Neural cell (in vitro differentiated cells): ENCODE measurements at regions not wholly inside any gene's neighbourhood (a gene's known extent, or its start where the extent isn't known, plus 50 kb on each side); places are given as distances from the start of the nearest gene placed in this dataset.

Experiments used
- H2AFZ ChIP-seq: fragments of 200-600, 300-800 bp; sonication (generic), shearing (Covaris generic); 2 replicates; pipeline ENCODE4 v1.6.0; 2014; ENCODE audit warnings: low read depth, mild to moderate bottlenecking, antibody characterized with exemption, low read length, moderate library complexity
- H3F3A ChIP-seq: fragments of 200-600 bp; shearing (Covaris generic); 2 replicates; pipeline ENCODE4 v1.6.1; 2016; ENCODE audit warnings: mild to moderate bottlenecking, moderate library complexity, mixed read lengths, antibody characterized with exemption, low read length; ENCODE audit not compliant: insufficient read depth, poor library complexity, severe bottlenecking
- H3K27ac ChIP-seq: fragments of 200-600, 300-800 bp; sonication (generic), shearing (Covaris generic); 2 replicates; pipeline ENCODE4 v1.5.1; 2014; ENCODE audit warnings: mild to moderate bottlenecking, low read length, moderate library complexity
- H3K27me3 ChIP-seq: fragments of 300-800, 200-600 bp; sonication (generic), shearing (Covaris generic); 2 replicates; pipeline ENCODE4 v1.6.0; 2014; ENCODE audit warnings: mild to moderate bottlenecking, low read depth, low read length, moderate library complexity; ENCODE audit not compliant: insufficient read depth
- H3K36me3 ChIP-seq: fragments of 300-800, 200-600 bp; sonication (generic), shearing (Covaris generic); 2 replicates; pipeline ENCODE4 v1.5.1; 2014; ENCODE audit warnings: mild to moderate bottlenecking, antibody characterized with exemption, low read length, moderate library complexity; ENCODE audit not compliant: insufficient read depth
- H3K4me2 ChIP-seq: fragments of 300-800, 200-600 bp; sonication (generic), shearing (Covaris generic); 2 replicates; pipeline ENCODE4 v1.6.0; 2014; ENCODE audit warnings: mild to moderate bottlenecking, low read length
- H3K4me3 ChIP-seq: fragments of 300-800, 200-600 bp; sonication (generic), shearing (Covaris generic); 2 replicates; pipeline ENCODE4 v1.5.1; 2014; ENCODE audit warnings: mild to moderate bottlenecking, low read length, moderate library complexity
- H3K79me2 ChIP-seq: fragments of 200-600 bp; shearing (Covaris generic); replicated peaks from 2 replicates; pipeline ENCODE4 v1.6.0; 2014; ENCODE audit warnings: mild to moderate bottlenecking, low read length, moderate library complexity; ENCODE audit not compliant: insufficient read depth
- H3K9ac ChIP-seq: fragments of 300-800, 200-600 bp; sonication (generic), shearing (Covaris generic); 2 replicates; pipeline ENCODE4 v1.6.1; 2016; ENCODE audit warnings: mild to moderate bottlenecking, low read length, mixed read lengths
- H3K9me2 ChIP-seq: fragments of 200-600 bp; shearing (Covaris generic); 2 replicates; pipeline ENCODE4 v1.6.1; 2016; ENCODE audit warnings: mild to moderate bottlenecking, low read length, mixed read lengths; ENCODE audit not compliant: insufficient read depth
- H3K9me3 ChIP-seq: fragments of 200-600, 300-800 bp; sonication (generic), shearing (Covaris generic); 2 replicates; pipeline ENCODE4 v1.6.1; 2016; ENCODE audit warnings: mild to moderate bottlenecking, mixed run types, low read length, moderate library complexity, mixed read lengths
- H4K20me1 ChIP-seq: fragments of 200-600 bp; shearing (Covaris generic); 2 replicates; pipeline ENCODE4 v1.6.1; 2016; ENCODE audit warnings: mild to moderate bottlenecking, mixed run types; ENCODE audit not compliant: insufficient read depth
- CTCF ChIP-seq: fragments of 450-650 bp; IDR thresholded peaks from 2 replicates; pipeline ENCODE4 v1.5.1; 2014; ENCODE audit warnings: antibody characterized with exemption, mild to moderate bottlenecking, moderate library complexity; ENCODE audit not compliant: poor library complexity, severe bottlenecking
- EP300 ChIP-seq: fragments of 450-650 bp; conservative IDR thresholded peaks from 2 replicates; pipeline ENCODE4 v1.6.1; 2014; ENCODE audit warnings: antibody characterized with exemption, mild to moderate bottlenecking, moderate library complexity; ENCODE audit not compliant: poor library complexity, severe bottlenecking
- EZH2 ChIP-seq: fragments of 200-600, 300-800 bp; shearing (Covaris generic), sonication (generic); IDR thresholded peaks from 2 replicates; pipeline ENCODE4 v1.6.1; 2014; ENCODE audit warnings: antibody characterized with exemption, low read length, borderline replicate concordance, mild to moderate bottlenecking; ENCODE audit not compliant: insufficient read depth, poor library complexity, severe bottlenecking
- MXI1 ChIP-seq: fragments of 450-650 bp; conservative IDR thresholded peaks from 2 replicates; pipeline ENCODE4 v1.6.1; 2014; ENCODE audit warnings: antibody characterized with exemption, mild to moderate bottlenecking; ENCODE audit not compliant: poor library complexity, severe bottlenecking
- POLR2AphosphoS5 ChIP-seq: IDR thresholded peaks from 2 replicates; pipeline ENCODE4 v1.6.1; 2012
- RAD21 ChIP-seq: fragments of 450-650 bp; conservative IDR thresholded peaks from 2 replicates; pipeline ENCODE4 v1.6.1; 2014; ENCODE audit warnings: antibody characterized with exemption, mild to moderate bottlenecking, moderate library complexity
- REST ChIP-seq: IDR thresholded peaks from 2 replicates; pipeline ENCODE4 v1.6.1; 2012; ENCODE audit warnings: borderline replicate concordance
- SMC3 ChIP-seq: fragments of 450-650 bp; conservative IDR thresholded peaks from 2 replicates; pipeline ENCODE4 v1.6.1; 2014; ENCODE audit warnings: antibody characterized with exemption, mild to moderate bottlenecking, moderate library complexity; ENCODE audit not compliant: poor library complexity
- TAF1 ChIP-seq: IDR thresholded peaks from 2 replicates; pipeline ENCODE4 v1.6.1; 2012; ENCODE audit warnings: low read depth

GRCh38 chr15:96503276-96503675 lies 172.8 kb downstream of the NR2F2 start:
- no peak overlapping the region for H2AFZ ChIP-seq
- H3K9ac ChIP-seq: no peak overlapping the region
- no peaks in the 10 kb centered on the region for H3K9me3 ChIP-seq
- no peaks in the 10 kb centered on the region for H3K79me2 ChIP-seq
- no peaks in the 10 kb centered on the region for H3F3A ChIP-seq
- H3K36me3 ChIP-seq: no peaks in the 10 kb centered on the region
- TF ChIP-seq CTCF: no peak
- no peak for TF ChIP-seq SMC3
- no peak for TF ChIP-seq REST
- TF ChIP-seq RAD21: no peak
- TF ChIP-seq EZH2: no peak
- no peak for TF ChIP-seq TAF1
- TF ChIP-seq EP300: no peak
- no peak for TF ChIP-seq POLR2AphosphoS5
- TF ChIP-seq MXI1: no peak
- no peak overlapping the region for H3K27ac ChIP-seq
- no peak overlapping the region for H3K4me2 ChIP-seq
- H3K4me3 ChIP-seq: no peak overlapping the region
- no peaks in the 10 kb centered on the region for H3K9me2 ChIP-seq
- H4K20me1 ChIP-seq: no peaks in the 10 kb centered on the region
- H3K27me3 ChIP-seq: peaks cover 5% of the 10 kb centered on the region

GRCh38 chr15:96504371-96504770 lies 173.9 kb downstream of the NR2F2 start:
- no peak overlapping the region for H3K27ac ChIP-seq
- no peaks in the 10 kb centered on the region for H3K36me3 ChIP-seq
- peaks cover 5% of the 10 kb centered on the region for H3K27me3 ChIP-seq
- H3K9me3 ChIP-seq: no peaks in the 10 kb centered on the region
- no peaks in the 10 kb centered on the region for H3K79me2 ChIP-seq
- H3K9me2 ChIP-seq: no peaks in the 10 kb centered on the region
- no peak for TF ChIP-seq EP300
- TF ChIP-seq CTCF: no peak
- no peak for TF ChIP-seq TAF1
- TF ChIP-seq POLR2AphosphoS5: no peak
- TF ChIP-seq REST: no peak
- TF ChIP-seq SMC3: no peak
- no peak for TF ChIP-seq MXI1
- no peak for TF ChIP-seq EZH2
- TF ChIP-seq RAD21: no peak
- no peak overlapping the region for H3K4me2 ChIP-seq
- H3F3A ChIP-seq: no peaks in the 10 kb centered on the region
- H2AFZ ChIP-seq: no peak overlapping the region
- H3K9ac ChIP-seq: no peak overlapping the region
- no peaks in the 10 kb centered on the region for H4K20me1 ChIP-seq
- no peak overlapping the region for H3K4me3 ChIP-seq
